HG03095 (cell line): ENCODE measurements at regions not wholly inside any gene's neighbourhood (a gene's known extent, or its start where the extent isn't known, plus 50 kb on each side); places are given as distances from the start of the nearest gene placed in this dataset.

Experiments
- ATAC-seq: cut with Tn5 transposase; IDR thresholded peaks from one replicate; pipeline ENCODE4 v1.9.1; 2021; ENCODE audit warnings: moderate library complexity; ENCODE audit not compliant: unreplicated experiment

GRCh38 chr20:7323957-7324356 is 556.5 kb downstream of the BMP2 start:
- no peak for ATAC-seq

- no peak for ATAC-seq
Measured at GRCh38 chr20:7327810-7328209, 560.3 kb downstream of the BMP2 start.

- ATAC-seq: no peak
Measured at GRCh38 chr20:7330850-7331249, 563.4 kb downstream of the BMP2 start.

- ATAC-seq: no peak
Measured at GRCh38 chr20:7332169-7332568, 564.7 kb downstream of the BMP2 start.

GRCh38 chr20:7333841-7334240 is 566.4 kb downstream of the BMP2 start:
- ATAC-seq: no peak

GRCh38 chr20:7346026-7346425 is 578.5 kb downstream of the BMP2 start:
- ATAC-seq: no peak

- no peak for ATAC-seq
Measured at GRCh38 chr20:7346562-7346961, 579.1 kb downstream of the BMP2 start.

- ATAC-seq: no peak
Measured at GRCh38 chr20:7347409-7347808, 579.9 kb downstream of the BMP2 start.

- ATAC-seq: no peak
Measured at GRCh38 chr20:7348253-7348652, 580.8 kb downstream of the BMP2 start.

- ATAC-seq: no peak
Measured at GRCh38 chr20:7352165-7352564, 584.7 kb downstream of the BMP2 start.

GRCh38 chr20:7355051-7355450 is 585.2 kb downstream of the HAO1 start:
- ATAC-seq: no peak

- no peak for ATAC-seq
Measured at GRCh38 chr20:7358670-7359069, 581.6 kb downstream of the HAO1 start.

GRCh38 chr20:7359739-7360138 is 580.5 kb downstream of the HAO1 start:
- no peak for ATAC-seq

GRCh38 chr20:7361321-7361720 is 578.9 kb downstream of the HAO1 start:
- ATAC-seq: no peak

GRCh38 chr20:7361931-7362330 is 578.3 kb downstream of the HAO1 start:
- ATAC-seq: no peak

- no peak for ATAC-seq
Measured at GRCh38 chr20:7362601-7363000, 577.7 kb downstream of the HAO1 start.

- ATAC-seq: no peak
Measured at GRCh38 chr20:7366189-7366588, 574.1 kb downstream of the HAO1 start.

- no peak for ATAC-seq
Measured at GRCh38 chr20:7371518-7372163, 568.6 kb downstream of the HAO1 start.

GRCh38 chr20:7375905-7376304 is 564.4 kb downstream of the HAO1 start:
- no peak for ATAC-seq

- ATAC-seq: no peak
Measured at GRCh38 chr20:7378864-7379605, 561.2 kb downstream of the HAO1 start.

GRCh38 chr20:7379621-7380220 is 560.5 kb downstream of the HAO1 start:
- ATAC-seq: no peak

GRCh38 chr20:7383216-7383615 is 557.0 kb downstream of the HAO1 start:
- no peak for ATAC-seq
